Heart left ventricle (tissue), 16 donors: ENCODE measurements at regions not wholly inside any gene's neighbourhood (a gene's known extent, or its start where the extent isn't known, plus 50 kb on each side); places are given as distances from the start of the nearest gene placed in this dataset.

Experiments
- ATAC-seq, 4 donors: fragments of 200-7000 bp; cut with Tn5 transposase; one replicate each; pipeline ENCODE4 v1.9.1; 2020 to 2022; ENCODE audit warnings: moderate library complexity in 4 of 4, mild to moderate bottlenecking in 3 of 4, moderate number of reproducible peaks in 1 of 4
- DNase-seq, 5 donors: peaks; one replicate each; pipeline ENCODE4 v3.0.0-alpha.2; 2020
- H3K27ac ChIP-seq, 12 donors: fragments of 200-600 bp; sonication (generic) in 4 of 12; one replicate each; pipeline versions ENCODE4 v1.5.0 to v1.8.0; 2016 to 2022; ENCODE audit warnings: mild to moderate bottlenecking in 2 of 12
- H3K27me3 ChIP-seq, 9 donors: fragments of 200-600 bp; sonication (generic) in 2 of 9; one replicate each; pipeline versions ENCODE4 v1.5.1 to v1.8.0; 2016 to 2022; ENCODE audit warnings: mild to moderate bottlenecking in 3 of 9
- H3K36me3 ChIP-seq, 9 donors: fragments of 200-600 bp; sonication (generic) in 2 of 9; one replicate each; pipeline versions ENCODE4 v1.5.0 to v1.8.0; 2018 to 2022; ENCODE audit warnings: mild to moderate bottlenecking in 2 of 9
- H3K4me1 ChIP-seq, 12 donors: fragments of 200-600 bp; sonication (generic) in 4 of 12; one replicate each; pipeline versions ENCODE4 v1.5.0 to v1.8.0; 2016 to 2022; ENCODE audit warnings: mild to moderate bottlenecking in 3 of 12
- H3K4me3 ChIP-seq, 12 donors: fragments of 200-600 bp; sonication (generic) in 4 of 12; one replicate each; pipeline versions ENCODE4 v1.5.0 to v1.8.0; 2017 to 2022; ENCODE audit warnings: mild to moderate bottlenecking in 9 of 12, moderate library complexity in 4 of 12
- H3K9me3 ChIP-seq, 12 donors: fragments of 200-600 bp; sonication (generic) in 4 of 12; one replicate each; pipeline versions ENCODE4 v1.5.0 to v1.8.0; 2016 to 2022; ENCODE audit warnings: mild to moderate bottlenecking in 1 of 12
- CTCF ChIP-seq, 12 donors: fragments of 200-600 bp; sonication (generic) in 4 of 12; IDR thresholded peaks; one replicate each; pipeline versions ENCODE4 v1.5.0 to v1.8.0; 2018 to 2022; ENCODE audit warnings: antibody characterized with exemption in 12 of 12, mild to moderate bottlenecking in 5 of 12
- POLR2A ChIP-seq, 2 donors: fragments of 450-650 bp; IDR thresholded peaks; one replicate each; pipeline ENCODE4 v1.6.1; 2017; ENCODE audit warnings: antibody characterized with exemption in 2 of 2, mild to moderate bottlenecking in 2 of 2, moderate library complexity in 2 of 2
- WGBS, 4 donors: extraction: QIAGEN DNeasy Blood & Tissue Kit in 2 of 4; methylation state at CpG; one replicate each; pipeline versions ENCODE4 v1.1.5 to v1.1.7; 2013 to 2018; 5-methylcytosine and 5-hydroxymethylcytosine counted together
- intact Hi-C, 10 donors: fragments of 100-400 bp; cut with DNase I; formaldehyde crosslinking; loops; one replicate each; pipeline versions ENCODE4 v1.11.1 to v1.14.2; 2022
- donor health status: ischemic (EF 13 %, LVEDD 7.1; RV severe dilation, severe dysfunction).
- donor health status: healthy with polysubstance abuse.
- donor health status: DM: no; HTN: yes; CAD: no.
- donor health status: DM: no; HTN: no; CAD: no.
- donor health status: ischemic (EF 25% LVEDD 6.9; RV normal size, moderate dysfunction).
- donor health status: ischemic (EF 25% LVEDD 5.7; RV mildly dilated, moderate dysfunction).
- donor health status: healthy.
- donor health status: DM: yes; HTN: yes; CAD: no.
- donor health status: ischemic (EF 35%, LVEDD 5.7; RV mildly dilated, moderate dysfunction).
- donor health status: nonischemic (EF 11% LVEDD 7.7; RV severe dilation, severe dysfunction).
- donor health status: DM: yes; HTN: yes; CAD: no.
- donor health status: PGD.
- donor health status: ischemic (EF 29% LVEDD 5.4; RV normal size, mild dysfunction).
- donor health status: nonischemic (EF 23%, LVEDD 6.1; RV moderate dilation, normal function).

- intact Hi-C loops: no loop called here
- Histone ChIP-seq H3K27me3 (no peaks in the 10 kb centered on the region), H3K4me1 (no peaks in the 10 kb centered on the region), H3K27ac (peak overlapping the region in 3 of 12 donors; percentile 18 to 39 (median 21)), H3K4me3 (no peak overlapping the region), H3K36me3 (no peaks in the 10 kb centered on the region), H3K9me3 (no peaks in the 10 kb centered on the region)
- DNase-seq (no peak), ATAC-seq (peak in 1 of 4 donors; percentile 36)
- 54 to 71% (median 61%) methylated on average over 7 of the region's 7 CpGs for WGBS, 4 donors
- no peak for TF ChIP-seq POLR2A (IDR thresholded peaks at IDR 0.05)
- no peak for TF ChIP-seq CTCF (IDR thresholded peaks at IDR 0.05)
Observed at GRCh38 chr4:126568652-126569570, 1063.8 kb upstream of the INTU start.

GRCh38 chr4:126572264-126572663, 1060.5 kb upstream of the INTU start:
- no peak for ATAC-seq
- Histone ChIP-seq H3K4me3 (no peak overlapping the region), H3K27ac (no peak overlapping the region), H3K9me3 (no peaks in the 10 kb centered on the region), H3K4me1 (no peaks in the 10 kb centered on the region), H3K36me3 (no peaks in the 10 kb centered on the region), H3K27me3 (no peaks in the 10 kb centered on the region)
- TF ChIP-seq CTCF (IDR thresholded peaks at IDR 0.05) (no peak), POLR2A (IDR thresholded peaks at IDR 0.05) (no peak)
- 24 to 31% (median 27%) methylated on average over 2 of the region's 2 CpGs for WGBS, 4 donors
- no peak for DNase-seq
- intact Hi-C loops: no loop called here

- WGBS, 4 donors: 83 to 95% (median 88%) methylated on average over 1 to 2 of the region's 2 CpGs
- H3K27me3 ChIP-seq: no peaks in the 10 kb centered on the region
- intact Hi-C loops: no loop called here
- DNase-seq (no peak), ATAC-seq (peak in 1 of 4 donors; percentile 11)
- peaks cover 0 to 24% (median 1%) of the 10 kb centered on the region in 12 donors for H3K9me3 ChIP-seq
- no peaks in the 10 kb centered on the region for H3K4me1 ChIP-seq
- H3K36me3 ChIP-seq: no peaks in the 10 kb centered on the region
- no peak for TF ChIP-seq POLR2A (IDR thresholded peaks at IDR 0.05)
- no peak for TF ChIP-seq CTCF (IDR thresholded peaks at IDR 0.05)
- no peak overlapping the region for H3K27ac ChIP-seq
- no peak overlapping the region for H3K4me3 ChIP-seq
Observed at GRCh38 chr4:126582737-126583136, 1050.0 kb upstream of the INTU start.

- H3K9me3 ChIP-seq: peaks cover 0 to 26% (median 2%) of the 10 kb centered on the region in 12 donors
- H3K4me3 ChIP-seq: no peak overlapping the region
- H3K36me3 ChIP-seq: no peaks in the 10 kb centered on the region
- intact Hi-C loops: no loop called here
- 40 to 88% (median 54%) methylated on average over 1 of the region's 1 CpG for WGBS, 4 donors
- ATAC-seq (no peak), DNase-seq (no peak)
- H3K4me1 ChIP-seq: no peaks in the 10 kb centered on the region
- TF ChIP-seq POLR2A (IDR thresholded peaks at IDR 0.05) (no peak), CTCF (IDR thresholded peaks at IDR 0.05) (peak in 5 of 12 donors; percentile 7 to 33 (median 17))
- H3K27me3 ChIP-seq: no peaks in the 10 kb centered on the region
- no peak overlapping the region for H3K27ac ChIP-seq
Observed at GRCh38 chr4:126583509-126583908, 1049.2 kb upstream of the INTU start.
